ENCODE measurements at regions not wholly inside any gene's neighbourhood (a gene's known extent, or its start where the extent isn't known, plus 50 kb on each side); places are given as distances from the start of the nearest gene placed in this dataset.
"Not testable (repeated sequence)": the region's sequence is repeated elsewhere in the genome, so short reads cannot be mapped to it uniquely, and the experiment has no call there.

GRCh38 chr14:40684328-40684727 is 922.3 kb upstream of the LRFN5 start:
- TF ChIP-seq CTCF (IDR thresholded peaks at IDR 0.05; ENCODE audit: insufficient read depth, low read length, poor library complexity, severe bottlenecking): no peak
- Histone ChIP-seq H3K27me3 (replicated peaks; ENCODE audit: control insufficient read depth, insufficient read depth, low read length) (no peaks in the 10 kb centered on the region), H3K36me3 (ENCODE audit: control insufficient read depth, insufficient read depth, low read length) (no peaks in the 10 kb centered on the region), H3K4me3 (replicated peaks; ENCODE audit: low read depth, low read length) (no peak overlapping the region)
- DNase-seq (ENCODE audit: extremely low read depth, insufficient read length): no peak

- no peak for TF ChIP-seq CTCF (IDR thresholded peaks at IDR 0.05; ENCODE audit: insufficient read depth, low read length, poor library complexity, severe bottlenecking)
- no peaks in the 10 kb centered on the region for H3K36me3 ChIP-seq (ENCODE audit: control insufficient read depth, insufficient read depth, low read length)
- H3K27me3 ChIP-seq (replicated peaks; ENCODE audit: control insufficient read depth, insufficient read depth, low read length): no peaks in the 10 kb centered on the region
- no peak overlapping the region for H3K4me3 ChIP-seq (replicated peaks; ENCODE audit: low read depth, low read length)
- no peak for DNase-seq (ENCODE audit: extremely low read depth, insufficient read length)
Observed at GRCh38 chr14:40682131-40682913, 924.4 kb upstream of the LRFN5 start.

GRCh38 chr14:40679256-40679655 is 927.4 kb upstream of the LRFN5 start:
- no peaks in the 10 kb centered on the region for H3K27me3 ChIP-seq (replicated peaks; ENCODE audit: control insufficient read depth, insufficient read depth, low read length)
- no peak overlapping the region for H3K4me3 ChIP-seq (replicated peaks; ENCODE audit: low read depth, low read length)
- TF ChIP-seq CTCF (IDR thresholded peaks at IDR 0.05; ENCODE audit: insufficient read depth, low read length, poor library complexity, severe bottlenecking): no peak
- DNase-seq (ENCODE audit: extremely low read depth, insufficient read length): no peak
- H3K36me3 ChIP-seq (ENCODE audit: control insufficient read depth, insufficient read depth, low read length): no peaks in the 10 kb centered on the region

GRCh38 chr14:40677206-40677605 is 929.5 kb upstream of the LRFN5 start:
- not testable (repeated sequence) for H3K27me3 ChIP-seq (replicated peaks; ENCODE audit: control insufficient read depth, insufficient read depth, low read length); H3K36me3 ChIP-seq (ENCODE audit: control insufficient read depth, insufficient read depth, low read length); DNase-seq (ENCODE audit: extremely low read depth, insufficient read length); H3K4me3 ChIP-seq (replicated peaks; ENCODE audit: low read depth, low read length)

- no peak for DNase-seq (ENCODE audit: extremely low read depth, insufficient read length)
- H3K27me3 ChIP-seq (replicated peaks; ENCODE audit: control insufficient read depth, insufficient read depth, low read length): no peaks in the 10 kb centered on the region
- TF ChIP-seq CTCF (IDR thresholded peaks at IDR 0.05; ENCODE audit: insufficient read depth, low read length, poor library complexity, severe bottlenecking): no peak
- H3K4me3 ChIP-seq (replicated peaks; ENCODE audit: low read depth, low read length): no peak overlapping the region
- no peaks in the 10 kb centered on the region for H3K36me3 ChIP-seq (ENCODE audit: control insufficient read depth, insufficient read depth, low read length)
Observed at GRCh38 chr14:40674502-40674901, 932.2 kb upstream of the LRFN5 start.

GRCh38 chr14:40656311-40656710 is 950.4 kb upstream of the LRFN5 start:
- DNase-seq (ENCODE audit: extremely low read depth, insufficient read length): no peak
- TF ChIP-seq CTCF (IDR thresholded peaks at IDR 0.05; ENCODE audit: insufficient read depth, low read length, poor library complexity, severe bottlenecking): no peak

More at GRCh38 chr14:40656311-40656710, 950.4 kb upstream of the LRFN5 start:
- Histone ChIP-seq H3K27me3 (replicated peaks; ENCODE audit: control insufficient read depth, insufficient read depth, low read length) (no peaks in the 10 kb centered on the region), H3K36me3 (ENCODE audit: control insufficient read depth, insufficient read depth, low read length) (no peaks in the 10 kb centered on the region), H3K4me3 (replicated peaks; ENCODE audit: low read depth, low read length) (no peak overlapping the region)

Measured in GM06990 (cell line).